SK-N-SH (cell line): ENCODE measurements at regions not wholly inside any gene's neighbourhood (a gene's known extent, or its start where the extent isn't known, plus 50 kb on each side); places are given as distances from the start of the nearest gene placed in this dataset.

Experiments used
- CTCF ChIP-seq: fragments of 200-600 bp; sonication (generic); IDR thresholded peaks from 2 replicates; pipeline ENCODE4 v1.6.1; 2017; ENCODE audit warnings: antibody characterized with exemption, mild to moderate bottlenecking, moderate library complexity
- ELF1 ChIP-seq: IDR thresholded peaks from 2 replicates; pipeline ENCODE4 v1.4.0; 2012
- FOSL2 ChIP-seq: IDR thresholded peaks from 2 replicates; pipeline ENCODE4 v1.4.0; 2012; ENCODE audit warnings: low read depth, mild to moderate bottlenecking, moderate library complexity, borderline replicate concordance
- FOXM1 ChIP-seq: IDR thresholded peaks from 2 replicates; pipeline ENCODE4 v1.4.0; 2012; ENCODE audit warnings: low read depth, mild to moderate bottlenecking
- POLR2AphosphoS5 ChIP-seq: IDR thresholded peaks from 2 replicates; pipeline ENCODE4 v1.6.1; 2012; ENCODE audit warnings: low read depth, low read length
- RCOR1 ChIP-seq: fragments of 150-350 bp; IDR thresholded peaks from 2 replicates; pipeline ENCODE4 v1.6.1; 2017; ENCODE audit warnings: antibody characterized with exemption, low read length

GRCh38 chr17:33668516-33668915, 375.4 kb upstream of the ASIC2 start:
- TF ChIP-seq RCOR1: no peak
- no peak for TF ChIP-seq POLR2AphosphoS5
- no peak for TF ChIP-seq CTCF
- no peak for TF ChIP-seq ELF1
- no peak for TF ChIP-seq FOSL2
- no peak for TF ChIP-seq FOXM1
